ENCODE measurements at regions not wholly inside any gene's neighbourhood (a gene's known extent, or its start where the extent isn't known, plus 50 kb on each side); places are given as distances from the start of the nearest gene placed in this dataset.

GRCh38 chr4:29704059-29704458, 1016.1 kb upstream of the PCDH7 start:
- Mint-ChIP-seq H3K4me3 (no peak overlapping the region), H3K27me3 (no peaks in the 10 kb centered on the region), H3K4me1 (ENCODE audit: unreplicated experiment) (no peaks in the 10 kb centered on the region), H3K27ac (no peak overlapping the region), H3K9me3 (peaks cover 6% of the 10 kb centered on the region), H3K36me3 (no peaks in the 10 kb centered on the region)
- no peak for DNase-seq (ENCODE audit: extremely low spot score, unreplicated experiment)
- TF ChIP-seq, protein P1, sequence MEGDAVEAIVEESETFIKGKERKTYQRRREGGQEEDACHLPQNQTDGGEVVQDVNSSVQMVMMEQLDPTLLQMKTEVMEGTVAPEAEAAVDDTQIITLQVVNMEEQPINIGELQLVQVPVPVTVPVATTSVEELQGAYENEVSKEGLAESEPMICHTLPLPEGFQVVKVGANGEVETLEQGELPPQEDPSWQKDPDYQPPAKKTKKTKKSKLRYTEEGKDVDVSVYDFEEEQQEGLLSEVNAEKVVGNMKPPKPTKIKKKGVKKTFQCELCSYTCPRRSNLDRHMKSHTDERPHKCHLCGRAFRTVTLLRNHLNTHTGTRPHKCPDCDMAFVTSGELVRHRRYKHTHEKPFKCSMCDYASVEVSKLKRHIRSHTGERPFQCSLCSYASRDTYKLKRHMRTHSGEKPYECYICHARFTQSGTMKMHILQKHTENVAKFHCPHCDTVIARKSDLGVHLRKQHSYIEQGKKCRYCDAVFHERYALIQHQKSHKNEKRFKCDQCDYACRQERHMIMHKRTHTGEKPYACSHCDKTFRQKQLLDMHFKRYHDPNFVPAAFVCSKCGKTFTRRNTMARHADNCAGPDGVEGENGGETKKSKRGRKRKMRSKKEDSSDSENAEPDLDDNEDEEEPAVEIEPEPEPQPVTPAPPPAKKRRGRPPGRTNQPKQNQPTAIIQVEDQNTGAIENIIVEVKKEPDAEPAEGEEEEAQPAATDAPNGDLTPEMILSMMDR (conservative IDR thresholded peaks at IDR 0.05), result no peak

DNA sequence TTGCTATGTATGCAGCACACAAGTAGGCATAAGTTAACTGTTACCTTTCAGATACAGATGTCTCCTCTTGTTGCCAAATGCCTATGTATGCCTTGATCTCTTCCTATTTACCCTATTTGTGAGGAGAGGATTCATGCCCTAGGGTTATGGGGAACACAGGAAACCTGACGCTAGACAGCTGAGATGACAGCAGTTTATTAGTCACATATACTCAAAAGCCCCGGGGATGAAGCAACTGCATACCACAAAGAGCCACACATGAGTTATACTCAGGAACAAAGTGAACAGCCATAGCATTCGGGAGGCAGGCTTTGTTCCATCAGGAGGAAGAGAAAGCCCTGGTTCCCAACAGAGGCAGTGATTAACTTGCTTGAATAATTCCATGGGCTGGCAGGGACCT, 1011.7 kb upstream of the PCDH7 start:
- H3K27me3 Mint-ChIP-seq, result no peaks in the 10 kb centered on the region
- peaks cover 6% of the 10 kb centered on the region for H3K9me3 Mint-ChIP-seq
- H3K27ac Mint-ChIP-seq, result no peak overlapping the region
- no peaks in the 10 kb centered on the region for H3K4me1 Mint-ChIP-seq (ENCODE audit: unreplicated experiment)
- TF ChIP-seq, protein P1 (conservative IDR thresholded peaks at IDR 0.05), result no peak
- H3K36me3 Mint-ChIP-seq, result no peaks in the 10 kb centered on the region
- no peak overlapping the region for H3K4me3 Mint-ChIP-seq
- no peak for DNase-seq (ENCODE audit: extremely low spot score, unreplicated experiment)

DNA sequence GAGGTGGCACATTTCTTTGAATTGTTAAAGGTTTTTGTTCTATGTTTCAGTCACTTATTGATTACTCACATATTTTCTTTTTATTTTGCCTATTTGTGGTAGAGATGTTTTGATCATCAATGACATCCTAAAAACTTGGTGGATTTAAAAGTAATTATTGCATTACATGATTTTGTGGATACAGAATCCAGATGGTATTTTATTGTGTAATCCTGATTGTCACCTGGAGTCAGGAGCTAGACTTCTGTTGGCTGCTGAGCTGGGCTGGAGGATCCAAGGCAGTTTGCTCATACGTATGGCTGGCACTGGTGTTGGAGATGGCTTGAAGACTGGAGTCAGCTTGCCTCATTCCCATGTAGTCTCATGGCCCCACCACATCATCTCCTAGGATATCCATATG, 1009.6 kb upstream of the PCDH7 start:
- H3K27me3 Mint-ChIP-seq, result no peaks in the 10 kb centered on the region
- no peak overlapping the region for H3K27ac Mint-ChIP-seq
- H3K4me3 Mint-ChIP-seq, result no peak overlapping the region
- no peak for DNase-seq (ENCODE audit: extremely low spot score, unreplicated experiment)
- TF ChIP-seq, protein P1 (conservative IDR thresholded peaks at IDR 0.05), result no peak
- peaks cover 6% of the 10 kb centered on the region for H3K9me3 Mint-ChIP-seq
- no peaks in the 10 kb centered on the region for H3K4me1 Mint-ChIP-seq (ENCODE audit: unreplicated experiment)
- H3K36me3 Mint-ChIP-seq, result no peaks in the 10 kb centered on the region

- TF ChIP-seq, protein P1 (conservative IDR thresholded peaks at IDR 0.05), result no peak
- no peak overlapping the region for H3K27ac Mint-ChIP-seq
- DNase-seq (ENCODE audit: extremely low spot score, unreplicated experiment), result no peak
- H3K4me3 Mint-ChIP-seq, result no peak overlapping the region
- H3K27me3 Mint-ChIP-seq, result no peaks in the 10 kb centered on the region
- no peaks in the 10 kb centered on the region for H3K36me3 Mint-ChIP-seq
- no peaks in the 10 kb centered on the region for H3K4me1 Mint-ChIP-seq (ENCODE audit: unreplicated experiment)
- peaks cover 6% of the 10 kb centered on the region for H3K9me3 Mint-ChIP-seq
Measured at GRCh38 chr4:29711226-29711625, 1008.9 kb upstream of the PCDH7 start.

DNA sequence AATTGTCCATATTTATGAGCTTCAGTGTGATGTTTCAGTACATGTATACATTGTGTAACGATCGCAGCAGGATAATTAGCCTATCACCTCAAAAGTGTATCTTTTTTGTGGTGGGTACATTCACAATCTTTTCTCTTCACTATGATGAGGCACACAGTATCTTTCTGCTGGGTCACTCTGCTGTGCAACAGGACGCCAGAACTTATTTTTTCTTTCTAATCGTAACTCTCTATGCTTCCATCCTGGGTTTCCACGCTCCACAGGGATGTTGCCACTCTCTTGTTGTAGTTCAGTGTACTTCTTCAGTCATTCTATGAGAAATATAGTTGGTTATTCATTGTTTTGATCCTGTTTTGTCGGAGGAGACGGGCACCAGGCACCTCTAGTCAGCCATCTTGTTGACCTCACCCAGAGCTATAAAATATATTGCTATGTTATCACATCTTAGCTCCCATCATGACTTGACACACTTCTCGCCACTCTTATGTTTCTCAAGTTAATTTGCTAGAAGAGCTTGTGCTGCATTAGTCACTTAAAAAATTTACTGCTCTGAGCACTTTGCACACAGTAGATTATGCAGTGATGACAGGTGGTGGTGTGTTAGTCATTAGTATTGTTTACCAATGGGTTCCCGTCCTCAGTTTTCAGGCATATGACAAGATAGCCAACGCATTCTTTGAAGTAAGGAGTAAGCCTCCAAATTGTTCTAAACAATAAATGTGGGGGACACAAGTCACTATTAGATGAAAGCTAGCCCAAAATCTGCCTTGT, 1002.7 kb upstream of the PCDH7 start:
- DNase-seq (ENCODE audit: extremely low spot score, unreplicated experiment), result no peak
- Mint-ChIP-seq H3K4me1 (ENCODE audit: unreplicated experiment) (no peaks in the 10 kb centered on the region), H3K27ac (no peak overlapping the region), H3K4me3 (no peak overlapping the region), H3K27me3 (no peaks in the 10 kb centered on the region), H3K36me3 (no peaks in the 10 kb centered on the region), H3K9me3 (no peaks in the 10 kb centered on the region)
- TF ChIP-seq, protein P1 (conservative IDR thresholded peaks at IDR 0.05), result no peak

Data from type B pancreatic cell (in vitro differentiated cells).